K562 (cell line): ENCODE measurements at regions not wholly inside any gene's neighbourhood (a gene's known extent, or its start where the extent isn't known, plus 50 kb on each side); places are given as distances from the start of the nearest gene placed in this dataset.

Source experiments
- ATAC-seq: fragments of 200-7000 bp; cut with Tn5 transposase; 3 replicates; pipeline ENCODE4 v1.9.1; 2020; ENCODE audit warnings: moderate library complexity
- BruUV-seq: library from RNA; stranded (reverse); fragments of 400-500 nt; replicated peaks from 2 replicates; lab custom pipeline; 2021; lab: Mats Ljungman, UMichigan
- CTCF ChIA-PET: fragments of 300-600 bp; formaldehyde crosslinking; extraction: SDS; loops from one replicate; lab custom pipeline; 2021; ENCODE audit warnings: low intra/inter-chr PET ratio; lab: Yijun Ruan, JAX
- POLR2A ChIA-PET: fragments of 300-600, 350-650 bp; sonication (Branson Sonifier 250); formaldehyde crosslinking; extraction: SDS; loops from one replicate; lab custom pipeline; 2021; ENCODE audit warnings: antibody characterized with exemption, inconsistent platforms; lab: Yijun Ruan, JAX
- DNase-seq, 4 experiments: peaks; one replicate each; pipeline versions ENCODE4 v3.0.0 to v3.0.0-alpha.2; 2011 to 2018; ENCODE audit warnings: low spot score in 3 of 4, mixed read lengths in 3 of 4; ENCODE audit errors: extremely low read depth in 1 of 4
- FAIRE-seq: peaks from 2 replicates; lab custom pipeline; 2011; peaks lifted over from hg19 to GRCh38; lab: Jason Lieb, UNC
- H2AFZ ChIP-seq: 2 replicates; pipeline ENCODE4 v1.6.0; 2011; ENCODE audit warnings: low read depth, low read length, control low read depth, inconsistent platforms
- H3K27ac ChIP-seq: fragments of 200-600 bp; 3 replicates; pipeline ENCODE4 v1.8.0; 2011; ENCODE audit warnings: low read depth, mild to moderate bottlenecking, control low read depth, inconsistent platforms, low read length, moderate library complexity, mixed read lengths; ENCODE audit errors: extremely low read depth
- H3K27me3 ChIP-seq, 2 experiments: fragments of 300-600 bp in 1 of 2; 2 replicates in 1 of 2; 3 replicates in 1 of 2; pipeline versions ENCODE4 v1.6.0 to v1.8.0; 2011; ENCODE audit warnings: inconsistent platforms in 2 of 2, low read length in 2 of 2, mild to moderate bottlenecking in 1 of 2, mixed read lengths in 1 of 2, moderate library complexity in 1 of 2; ENCODE audit not compliant: control insufficient read depth in 2 of 2, insufficient read depth in 2 of 2
- H3K36me3 ChIP-seq: fragments of 300-600 bp; 3 replicates; pipeline ENCODE4 v1.8.0; 2011; ENCODE audit warnings: mild to moderate bottlenecking, low read length, inconsistent platforms; ENCODE audit not compliant: control insufficient read depth, insufficient read depth
- H3K4me1 ChIP-seq, 2 experiments: fragments of 200-600 bp in 1 of 2; replicated peaks in 1 of 2; 2 replicates in 1 of 2; 3 replicates in 1 of 2; pipeline versions ENCODE4 v1.5.1 to v1.8.0; 2011; ENCODE audit warnings: inconsistent platforms in 2 of 2, low read length in 2 of 2, mild to moderate bottlenecking in 1 of 2, mixed read lengths in 1 of 2, moderate library complexity in 1 of 2; ENCODE audit not compliant: control insufficient read depth in 2 of 2, insufficient read depth in 2 of 2
- H3K4me2 ChIP-seq: 2 replicates; pipeline ENCODE4 v1.6.1; 2011; ENCODE audit warnings: low read length, control low read depth, inconsistent platforms, mixed read lengths; ENCODE audit not compliant: insufficient read depth
- H3K4me3 ChIP-seq: fragments of 200-600 bp; sonication (generic), shearing (Covaris generic); 2 replicates; pipeline ENCODE4 v1.5.1; 2016; ENCODE audit warnings: control low read depth, inconsistent platforms
- H3K79me2 ChIP-seq: fragments of 200-600 bp; 3 replicates; pipeline ENCODE4 v1.8.0; 2011; ENCODE audit warnings: low read length, inconsistent platforms; ENCODE audit not compliant: control insufficient read depth, insufficient read depth
- H3K9ac ChIP-seq, 2 experiments: 2 replicates each; pipeline versions ENCODE4 v1.6.0 to v1.6.1; 2011; ENCODE audit warnings: low read depth in 2 of 2, low read length in 2 of 2, control low read depth in 1 of 2, inconsistent platforms in 1 of 2, mild to moderate bottlenecking in 1 of 2, mixed read lengths in 1 of 2; ENCODE audit not compliant: insufficient read depth in 1 of 2
- H3K9me1 ChIP-seq: one replicate; pipeline ENCODE4 v1.6.0; 2011; ENCODE audit warnings: inconsistent platforms, mild to moderate bottlenecking, low read length, moderate library complexity; ENCODE audit not compliant: control insufficient read depth, insufficient read depth
- H3K9me3 ChIP-seq: replicated peaks from 2 replicates; pipeline ENCODE4 v1.5.1; 2011; ENCODE audit warnings: low read depth, low read length, inconsistent platforms; ENCODE audit not compliant: control insufficient read depth, insufficient read depth
- H4K20me1 ChIP-seq: replicated peaks from 2 replicates; pipeline ENCODE4 v1.6.1; 2011; ENCODE audit warnings: low read length, inconsistent platforms, mixed read lengths; ENCODE audit not compliant: control insufficient read depth, insufficient read depth
- CBX2 ChIP-seq: fragments of 200-600 bp; sonication (generic); IDR thresholded peaks from one replicate; pipeline ENCODE4 v1.6.1; 2012; ENCODE audit warnings: mild to moderate bottlenecking, low read length, inconsistent platforms; ENCODE audit not compliant: insufficient read depth, poor library complexity, severe bottlenecking
- GTF2E2 ChIP-seq: fragments of 200-800 bp; sonication (Bioruptor generic); IDR thresholded peaks from 2 replicates; pipeline ENCODE4 v1.6.1; 2016; ENCODE audit warnings: missing genetic modification characterization, missing compliant biosample characterization
- HNRNPH1 ChIP-seq: fragments of 200-400 bp; formaldehyde crosslinking; optimal IDR thresholded peaks from 2 replicates; pipeline ENCODE3; 2017; ENCODE audit warnings: low read depth, mild to moderate bottlenecking, low read length, moderate library complexity
- ILF3 ChIP-seq: fragments of 450-650 bp; IDR thresholded peaks from 2 replicates; pipeline ENCODE4 v1.6.1; 2018; ENCODE audit warnings: antibody characterized with exemption, mild to moderate bottlenecking, moderate library complexity, borderline replicate concordance
- KLF10 ChIP-seq: fragments of 250-450 bp; sonication (Bioruptor Pico); IDR thresholded peaks from 2 replicates; pipeline ENCODE4 v1.6.1; 2021; ENCODE audit warnings: matching md5 sums
- MEF2A ChIP-seq: IDR thresholded peaks from 2 replicates; pipeline ENCODE4 v1.6.1; 2011; ENCODE audit warnings: low read depth, mild to moderate bottlenecking, low read length, moderate library complexity; ENCODE audit not compliant: control insufficient read depth
- MTA1 ChIP-seq: fragments of 450-650 bp; IDR thresholded peaks from 2 replicates; pipeline ENCODE4 v1.6.1; 2017; ENCODE audit warnings: borderline replicate concordance
- NCOA2 ChIP-seq, 2 experiments: fragments of 450-650 bp; IDR thresholded peaks; 2 replicates each; pipeline ENCODE4 v1.6.1; 2018; ENCODE audit warnings: mild to moderate bottlenecking in 2 of 2, moderate library complexity in 1 of 2; ENCODE audit not compliant: partially characterized antibody in 2 of 2
- TAF9B ChIP-seq: fragments of 450-650 bp; IDR thresholded peaks from 2 replicates; pipeline ENCODE4 v1.6.1; 2018; ENCODE audit warnings: mild to moderate bottlenecking; ENCODE audit not compliant: partially characterized antibody
- TBL1XR1 ChIP-seq, 2 experiments: IDR thresholded peaks; 2 replicates each; pipeline ENCODE4 v1.6.1; 2012; ENCODE audit warnings: improper control_type of control experiment in 2 of 2, low read length in 2 of 2, mild to moderate bottlenecking in 1 of 2
- TEAD4 ChIP-seq, 2 experiments: sonication (generic) in 1 of 2; formaldehyde crosslinking in 1 of 2; IDR thresholded peaks; 2 replicates each; pipeline versions ENCODE4 v1.6.1 to v1.8.0; 2012 to 2022; ENCODE audit warnings: borderline replicate concordance in 1 of 2, inconsistent platforms in 1 of 2, low read length in 1 of 2, mild to moderate bottlenecking in 1 of 2, missing genetic modification reagents in 1 of 2
- ZC3H4 ChIP-seq: sonication (generic); formaldehyde crosslinking; IDR thresholded peaks from 2 replicates; pipeline ENCODE4 v1.9.0; 2021; ENCODE audit warnings: missing genetic modification reagents, borderline replicate concordance
- ZNF133 ChIP-seq: fragments of 250-450 bp; sonication (Bioruptor Pico); IDR thresholded peaks from 2 replicates; pipeline ENCODE4 v1.4.0; 2020; ENCODE audit warnings: mild to moderate bottlenecking
- ZNF253 ChIP-seq: fragments of 250-450 bp; sonication (Bioruptor Pico); conservative IDR thresholded peaks from 2 replicates; pipeline ENCODE4 v1.6.1; 2021; ENCODE audit warnings: mild to moderate bottlenecking
- ZNF354B ChIP-seq: fragments of 250-450 bp; sonication (Bioruptor Pico); IDR thresholded peaks from 2 replicates; pipeline ENCODE4 v1.4.0; 2020
- ZNF584 ChIP-seq: fragments of 200-800 bp; sonication (Bioruptor generic); IDR thresholded peaks from 2 replicates; pipeline ENCODE4 v1.6.1; 2016; ENCODE audit warnings: low read depth, mild to moderate bottlenecking, missing genetic modification characterization, missing compliant biosample characterization
- in situ Hi-C: fragments of 300-500 bp; cut with MboI; formaldehyde crosslinking; loops from 4 replicates; pipeline ENCODE4 v1.15.0; 2018; ENCODE audit warnings: inconsistent platforms, mixed read lengths
- intact Hi-C: fragments of 100-400 bp; cut with micrococcal nuclease; formaldehyde crosslinking; loops from 2 replicates; pipeline ENCODE4 v1.14.2; 2022
- TF ChIP-seq, protein P1 (sequence below): sonication (generic); formaldehyde crosslinking; IDR thresholded peaks from 2 replicates; pipeline ENCODE4 v1.8.1; 2022; ENCODE audit warnings: missing genetic modification reagents
- TF ChIP-seq, protein P2 (sequence below), 3 experiments: fragments of 200-800 bp in 1 of 3; sonication (Bioruptor generic) in 1 of 3; sonication (generic) in 1 of 3; formaldehyde crosslinking in 1 of 3; IDR thresholded peaks; 2 replicates each; pipeline versions ENCODE4 v1.6.1 to v1.8.0; 2016 to 2022; ENCODE audit warnings: mild to moderate bottlenecking in 2 of 3, missing compliant biosample characterization in 2 of 3, missing genetic modification characterization in 2 of 3, missing genetic modification reagents in 1 of 3
- TF ChIP-seq, protein P3 (sequence below): IDR thresholded peaks from 3 replicates; pipeline ENCODE4 v1.6.1; 2011; ENCODE audit warnings: borderline replicate concordance, mild to moderate bottlenecking, moderate library complexity; ENCODE audit not compliant: insufficient read length; ENCODE audit errors: extremely low read depth

DNA sequence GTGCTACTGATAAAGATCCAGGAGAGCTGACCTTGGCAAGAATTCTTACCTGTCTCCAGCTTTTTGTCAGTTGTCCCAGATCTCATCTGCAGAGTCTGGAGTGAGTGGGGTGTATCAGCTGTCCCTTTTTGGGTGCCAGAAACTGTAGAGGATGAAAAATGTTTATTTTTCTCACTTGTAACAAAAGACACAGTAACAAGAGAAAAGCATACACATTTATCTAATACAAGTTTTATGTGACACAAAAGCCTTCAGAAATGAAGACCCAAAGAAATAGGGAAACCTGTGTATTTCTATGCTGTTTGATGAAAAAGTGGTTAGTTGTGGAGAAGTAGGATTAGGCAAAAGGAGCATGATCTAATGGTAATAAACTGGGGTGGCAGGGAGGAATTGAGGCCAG, 58.5 kb upstream of the NPVF start:
- in situ Hi-C loops = no loop called here
- H3K9me1 ChIP-seq = no peaks in the 10 kb centered on the region
- H3K4me1 ChIP-seq = no peaks in the 10 kb centered on the region
- no peak overlapping the region for H3K9ac ChIP-seq
- CTCF ChIA-PET = no interaction called here
- FAIRE-seq = no peak
- no peak overlapping the region for H3K4me3 ChIP-seq
- H3K27ac ChIP-seq = no peak overlapping the region
- intact Hi-C loops = no loop called here
- H4K20me1 ChIP-seq = no peaks in the 10 kb centered on the region
- no peaks in the 10 kb centered on the region for H3K9me3 ChIP-seq
- ATAC-seq = no peak
- no peak for DNase-seq
- H3K27me3 ChIP-seq = no peaks in the 10 kb centered on the region; a peak in 3 of 5 replicates
- POLR2A ChIA-PET = interaction anchor here (0.8 kb wide), 1 partner anchor 11 kb away, joined by 3 read pairs; no protein-coding TSS in a partner anchor
- BruUV-seq = no TSS peak
- H3K4me2 ChIP-seq = no peak overlapping the region
- no peak overlapping the region for H2AFZ ChIP-seq
- no peaks in the 10 kb centered on the region for H3K79me2 ChIP-seq
- no peaks in the 10 kb centered on the region for H3K36me3 ChIP-seq
- TF ChIP-seq ZNF133 (CRISPR knock-in tag) (no peak), ZNF584 (CRISPR knock-in tag) (no peak), CBX2 (no peak), ZNF253 (no peak), NCOA2 (IDR thresholded peaks at IDR 0.05; ENCODE audit: partially characterized antibody in 2 of 2) (no peak), TBL1XR1 (IDR thresholded peaks at IDR 0.05; ENCODE audit: low read length in 2 of 2) (no peak), MTA1 (no peak), MEF2A (no peak), ZC3H4 (CRISPR knock-in tag) (no peak), TEAD4 (IDR thresholded peaks at IDR 0.05; ENCODE audit: low read length) (no peak), TEAD4 (CRISPR knock-in tag; IDR thresholded peaks at IDR 0.05; ENCODE audit: borderline replicate concordance) (no peak), GTF2E2 (no peak), HNRNPH1 (no peak), ZNF354B (CRISPR knock-in tag) (no peak), KLF10 (CRISPR knock-in tag) (no peak), TAF9B (no peak), ILF3 (no peak)
- TF ChIP-seq, protein P1, sequence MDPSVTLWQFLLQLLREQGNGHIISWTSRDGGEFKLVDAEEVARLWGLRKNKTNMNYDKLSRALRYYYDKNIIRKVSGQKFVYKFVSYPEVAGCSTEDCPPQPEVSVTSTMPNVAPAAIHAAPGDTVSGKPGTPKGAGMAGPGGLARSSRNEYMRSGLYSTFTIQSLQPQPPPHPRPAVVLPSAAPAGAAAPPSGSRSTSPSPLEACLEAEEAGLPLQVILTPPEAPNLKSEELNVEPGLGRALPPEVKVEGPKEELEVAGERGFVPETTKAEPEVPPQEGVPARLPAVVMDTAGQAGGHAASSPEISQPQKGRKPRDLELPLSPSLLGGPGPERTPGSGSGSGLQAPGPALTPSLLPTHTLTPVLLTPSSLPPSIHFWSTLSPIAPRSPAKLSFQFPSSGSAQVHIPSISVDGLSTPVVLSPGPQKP (CRISPR knock-in tag) = no peak
- TF ChIP-seq, protein P2, sequence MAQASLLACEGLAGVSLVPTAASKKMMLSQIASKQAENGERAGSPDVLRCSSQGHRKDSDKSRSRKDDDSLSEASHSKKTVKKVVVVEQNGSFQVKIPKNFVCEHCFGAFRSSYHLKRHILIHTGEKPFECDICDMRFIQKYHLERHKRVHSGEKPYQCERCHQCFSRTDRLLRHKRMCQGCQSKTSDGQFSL (CRISPR knock-in tag; IDR thresholded peaks at IDR 0.05) = no peak
- TF ChIP-seq, protein P2 (tag; IDR thresholded peaks at IDR 0.05) = no peak
- TF ChIP-seq, protein P3, sequence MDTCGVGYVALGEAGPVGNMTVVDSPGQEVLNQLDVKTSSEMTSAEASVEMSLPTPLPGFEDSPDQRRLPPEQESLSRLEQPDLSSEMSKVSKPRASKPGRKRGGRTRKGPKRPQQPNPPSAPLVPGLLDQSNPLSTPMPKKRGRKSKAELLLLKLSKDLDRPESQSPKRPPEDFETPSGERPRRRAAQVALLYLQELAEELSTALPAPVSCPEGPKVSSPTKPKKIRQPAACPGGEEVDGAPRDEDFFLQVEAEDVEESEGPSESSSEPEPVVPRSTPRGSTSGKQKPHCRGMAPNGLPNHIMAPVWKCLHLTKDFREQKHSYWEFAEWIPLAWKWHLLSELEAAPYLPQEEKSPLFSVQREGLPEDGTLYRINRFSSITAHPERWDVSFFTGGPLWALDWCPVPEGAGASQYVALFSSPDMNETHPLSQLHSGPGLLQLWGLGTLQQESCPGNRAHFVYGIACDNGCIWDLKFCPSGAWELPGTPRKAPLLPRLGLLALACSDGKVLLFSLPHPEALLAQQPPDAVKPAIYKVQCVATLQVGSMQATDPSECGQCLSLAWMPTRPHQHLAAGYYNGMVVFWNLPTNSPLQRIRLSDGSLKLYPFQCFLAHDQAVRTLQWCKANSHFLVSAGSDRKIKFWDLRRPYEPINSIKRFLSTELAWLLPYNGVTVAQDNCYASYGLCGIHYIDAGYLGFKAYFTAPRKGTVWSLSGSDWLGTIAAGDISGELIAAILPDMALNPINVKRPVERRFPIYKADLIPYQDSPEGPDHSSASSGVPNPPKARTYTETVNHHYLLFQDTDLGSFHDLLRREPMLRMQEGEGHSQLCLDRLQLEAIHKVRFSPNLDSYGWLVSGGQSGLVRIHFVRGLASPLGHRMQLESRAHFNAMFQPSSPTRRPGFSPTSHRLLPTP = no peak
